ENCODE measurements at regions not wholly inside any gene's neighbourhood (a gene's known extent, or its start where the extent isn't known, plus 50 kb on each side); places are given as distances from the start of the nearest gene placed in this dataset.

DNA sequence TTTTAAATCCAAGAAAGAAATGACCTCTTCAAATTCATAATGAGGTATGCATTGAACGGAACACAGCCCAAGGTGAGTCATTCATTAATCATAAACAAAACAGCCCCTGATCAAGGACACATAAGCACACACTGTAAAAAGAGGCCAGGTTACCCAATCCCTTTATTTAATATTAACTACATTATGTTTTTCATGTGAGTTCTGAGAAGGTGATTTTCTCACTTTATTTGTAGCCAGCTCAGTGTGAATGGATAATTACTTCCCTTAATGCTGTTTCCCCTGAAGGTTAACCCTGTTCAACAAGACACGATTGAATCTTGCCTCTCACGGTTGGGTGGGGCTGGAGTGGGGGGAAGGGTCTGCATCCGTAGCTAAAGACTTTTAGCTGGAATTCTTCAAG lies 257.3 kb upstream of the SALL1 start:
- H3K9me3 Mint-ChIP-seq = peaks cover 0 to 15% (median 5%) of the 10 kb centered on the region in 6 donors
- H3K4me1 Mint-ChIP-seq = no peaks in the 10 kb centered on the region
- no peak overlapping the region for H3K4me3 Mint-ChIP-seq
- H3K27ac Mint-ChIP-seq = no peak overlapping the region
- DNase-seq = no peak
- H3K36me3 Mint-ChIP-seq = no peaks in the 10 kb centered on the region
- peaks cover 0 to 2% (median 2%) of the 10 kb centered on the region in 3 donors for H3K27me3 Mint-ChIP-seq (ENCODE audit: low read depth in 3 of 3)

DNA sequence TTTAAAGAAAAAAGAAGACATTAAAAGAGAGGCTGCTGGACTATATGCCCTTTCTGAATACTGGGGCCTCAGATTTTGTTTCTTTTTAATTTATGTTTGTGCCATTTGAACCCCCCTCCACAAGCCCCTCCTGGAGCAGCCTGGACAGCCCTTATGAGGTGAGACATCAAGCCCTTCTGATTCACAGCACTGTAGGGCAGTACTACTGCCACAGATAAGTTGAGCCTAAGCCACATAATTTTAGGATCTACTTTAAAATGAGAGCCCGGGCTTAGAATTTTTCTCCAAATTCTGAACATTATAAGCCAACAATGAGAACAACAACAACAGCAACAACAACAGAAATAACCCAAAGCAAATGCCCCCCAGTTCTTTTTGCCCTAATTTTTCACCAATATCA lies 256.9 kb upstream of the SALL1 start:
- DNase-seq = no peak
- Mint-ChIP-seq H3K4me1 (no peaks in the 10 kb centered on the region), H3K36me3 (no peaks in the 10 kb centered on the region), H3K27me3 (ENCODE audit: low read depth in 3 of 3) (peaks cover 0 to 2% (median 2%) of the 10 kb centered on the region in 3 donors), H3K4me3 (no peak overlapping the region), H3K9me3 (peaks cover 0 to 15% (median 5%) of the 10 kb centered on the region in 6 donors), H3K27ac (no peak overlapping the region)

DNA sequence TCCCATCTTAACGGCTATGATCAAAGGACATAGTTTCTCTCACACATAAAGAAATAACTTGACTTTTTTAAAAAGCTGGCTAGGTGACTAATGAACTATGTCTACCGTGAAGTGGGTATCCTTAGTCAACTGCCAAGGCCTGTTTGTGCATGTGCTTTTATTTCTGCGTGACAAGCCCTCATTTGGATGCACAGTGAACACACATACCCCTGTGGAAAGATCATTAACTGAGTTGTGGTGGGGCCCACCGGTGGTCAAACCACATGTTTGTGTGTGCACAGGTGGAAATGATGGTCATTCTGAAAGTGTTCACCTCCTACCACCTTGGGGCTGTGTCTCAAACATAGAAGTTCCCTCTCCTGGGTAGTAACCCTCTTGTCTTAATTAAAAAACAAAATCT lies 256.1 kb upstream of the SALL1 start:
- Mint-ChIP-seq H3K4me1 (no peaks in the 10 kb centered on the region), H3K36me3 (no peaks in the 10 kb centered on the region), H3K27me3 (ENCODE audit: low read depth in 3 of 3) (peaks cover 0 to 2% (median 2%) of the 10 kb centered on the region in 3 donors), H3K9me3 (peaks cover 0 to 15% (median 5%) of the 10 kb centered on the region in 6 donors), H3K4me3 (no peak overlapping the region), H3K27ac (no peak overlapping the region)
- no peak for DNase-seq

DNA sequence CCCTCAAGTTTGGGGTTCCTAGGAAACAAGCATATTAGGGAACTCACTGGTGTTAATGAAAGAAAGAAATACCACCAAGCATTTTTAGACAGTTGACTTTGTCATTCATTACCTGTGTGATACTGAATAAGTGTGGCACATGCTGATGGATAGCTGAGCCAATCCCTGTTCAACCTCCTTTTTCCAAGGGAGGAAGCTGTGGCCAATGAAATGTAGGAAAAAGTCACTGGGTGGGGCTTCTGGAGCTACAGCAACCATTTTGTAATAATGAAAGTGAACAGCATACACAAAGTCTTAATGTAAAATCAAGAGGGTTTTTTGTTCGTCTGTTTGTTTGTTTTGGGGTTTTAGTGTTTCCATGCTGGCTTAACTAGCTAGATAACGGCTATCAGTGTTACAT lies 254.3 kb upstream of the SALL1 start:
- DNase-seq = no peak
- Mint-ChIP-seq H3K36me3 (no peaks in the 10 kb centered on the region), H3K27me3 (ENCODE audit: low read depth in 3 of 3) (peaks cover 0 to 2% (median 0%) of the 10 kb centered on the region in 3 donors), H3K4me1 (no peaks in the 10 kb centered on the region), H3K4me3 (no peak overlapping the region), H3K27ac (no peak overlapping the region), H3K9me3 (peaks cover 0 to 15% (median 6%) of the 10 kb centered on the region in 6 donors)

DNA sequence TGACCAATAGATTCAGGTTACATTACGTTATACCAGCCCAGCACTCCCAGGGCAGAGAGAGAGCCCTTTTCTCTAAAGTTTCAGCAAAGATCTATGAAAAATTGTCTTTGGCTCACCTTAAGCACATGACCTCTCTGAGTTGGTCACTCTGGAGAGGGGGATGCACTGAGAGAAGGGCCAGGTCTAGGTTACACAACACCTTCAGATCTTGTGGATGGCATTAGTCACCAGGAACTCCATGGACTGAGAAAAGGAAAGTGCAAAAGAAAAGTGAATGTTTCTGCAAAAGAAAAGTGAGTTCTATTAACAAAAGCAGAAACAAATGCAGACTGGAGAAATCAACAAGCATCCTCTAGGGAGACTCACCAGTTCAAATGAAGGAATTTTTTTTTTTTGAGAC lies 253.3 kb upstream of the SALL1 start:
- no peaks in the 10 kb centered on the region for H3K36me3 Mint-ChIP-seq
- peaks cover 0 to 14% (median 6%) of the 10 kb centered on the region in 6 donors for H3K9me3 Mint-ChIP-seq
- H3K27me3 Mint-ChIP-seq (ENCODE audit: low read depth in 3 of 3) = peaks cover 0 to 2% (median 0%) of the 10 kb centered on the region in 3 donors
- DNase-seq = no peak
- no peak overlapping the region for H3K27ac Mint-ChIP-seq
- H3K4me3 Mint-ChIP-seq = no peak overlapping the region
- H3K4me1 Mint-ChIP-seq = no peaks in the 10 kb centered on the region

DNA sequence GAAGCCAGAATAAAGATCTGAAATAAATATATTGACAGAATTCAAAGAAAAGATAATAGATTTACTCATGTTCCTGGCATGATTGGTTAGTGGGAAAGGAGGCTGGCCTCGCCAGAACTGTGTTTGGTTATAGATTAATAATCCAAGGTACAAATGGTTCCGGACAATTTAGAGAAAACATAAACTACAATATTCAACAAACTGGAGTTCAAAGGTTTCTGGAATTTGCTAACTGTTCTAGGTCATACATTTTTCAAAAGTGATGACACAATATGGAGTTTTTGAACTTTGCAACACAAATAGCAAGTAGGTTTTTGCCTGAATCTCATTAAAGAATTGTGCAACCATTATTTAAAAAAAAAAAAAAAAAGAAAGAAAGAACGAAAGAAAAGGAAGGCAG lies 251.7 kb upstream of the SALL1 start:
- DNase-seq = no peak
- Mint-ChIP-seq H3K27ac (no peak overlapping the region), H3K36me3 (no peaks in the 10 kb centered on the region), H3K9me3 (peaks cover 0 to 20% (median 4%) of the 10 kb centered on the region in 6 donors), H3K27me3 (ENCODE audit: low read depth in 3 of 3) (no peaks in the 10 kb centered on the region), H3K4me3 (no peak overlapping the region), H3K4me1 (no peaks in the 10 kb centered on the region)

DNA sequence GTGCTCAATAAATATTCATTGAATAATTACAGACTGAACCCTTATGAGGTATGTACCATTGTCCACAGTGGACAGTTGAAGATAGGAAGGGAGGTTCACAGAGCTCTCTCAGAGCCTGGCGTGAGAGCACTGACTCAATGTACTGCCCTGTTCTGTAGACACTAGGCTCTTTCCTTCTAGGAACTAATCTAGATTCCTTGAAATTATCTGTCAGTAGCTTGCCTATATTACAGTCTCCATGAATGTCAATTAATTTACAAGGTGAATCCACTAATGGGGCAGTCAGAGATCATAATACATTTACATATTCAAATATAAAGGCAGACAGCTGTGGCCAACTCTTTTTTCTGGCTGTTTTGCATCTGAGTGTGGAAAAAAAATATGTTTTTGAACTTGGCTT lies 251.2 kb upstream of the SALL1 start:
- no peaks in the 10 kb centered on the region for H3K27me3 Mint-ChIP-seq (ENCODE audit: low read depth in 3 of 3)
- no peak overlapping the region for H3K27ac Mint-ChIP-seq
- no peak overlapping the region for H3K4me3 Mint-ChIP-seq
- H3K4me1 Mint-ChIP-seq = no peaks in the 10 kb centered on the region
- H3K9me3 Mint-ChIP-seq = peaks cover 0 to 22% (median 4%) of the 10 kb centered on the region in 6 donors
- H3K36me3 Mint-ChIP-seq = no peaks in the 10 kb centered on the region
- DNase-seq = no peak

DNA sequence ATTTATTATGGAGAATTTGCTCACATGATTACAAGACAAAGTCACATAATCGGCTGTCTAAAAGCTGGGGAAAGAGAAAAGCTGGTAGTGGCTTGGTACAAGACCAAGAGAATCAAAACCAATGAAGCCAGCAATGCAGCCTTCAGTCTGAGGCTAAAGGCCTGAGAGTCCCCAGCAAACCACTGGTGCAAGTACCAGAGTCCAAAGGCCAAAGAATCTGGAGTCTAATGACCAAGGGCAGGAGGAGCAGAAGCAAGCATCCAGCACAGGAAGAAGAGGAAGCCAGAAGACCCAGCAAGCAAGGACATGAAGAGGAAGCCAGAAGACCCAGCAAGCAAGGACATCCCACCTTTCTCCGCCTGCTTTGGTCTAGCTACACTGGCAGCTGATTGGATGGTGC lies 250.6 kb upstream of the SALL1 start:
- no peak for DNase-seq
- H3K27me3 Mint-ChIP-seq (ENCODE audit: low read depth in 3 of 3) = no peaks in the 10 kb centered on the region
- H3K4me1 Mint-ChIP-seq = no peaks in the 10 kb centered on the region
- H3K9me3 Mint-ChIP-seq = peaks cover 0 to 22% (median 3%) of the 10 kb centered on the region in 6 donors
- H3K4me3 Mint-ChIP-seq = no peak overlapping the region
- H3K27ac Mint-ChIP-seq = no peak overlapping the region
- H3K36me3 Mint-ChIP-seq = no peaks in the 10 kb centered on the region

DNA sequence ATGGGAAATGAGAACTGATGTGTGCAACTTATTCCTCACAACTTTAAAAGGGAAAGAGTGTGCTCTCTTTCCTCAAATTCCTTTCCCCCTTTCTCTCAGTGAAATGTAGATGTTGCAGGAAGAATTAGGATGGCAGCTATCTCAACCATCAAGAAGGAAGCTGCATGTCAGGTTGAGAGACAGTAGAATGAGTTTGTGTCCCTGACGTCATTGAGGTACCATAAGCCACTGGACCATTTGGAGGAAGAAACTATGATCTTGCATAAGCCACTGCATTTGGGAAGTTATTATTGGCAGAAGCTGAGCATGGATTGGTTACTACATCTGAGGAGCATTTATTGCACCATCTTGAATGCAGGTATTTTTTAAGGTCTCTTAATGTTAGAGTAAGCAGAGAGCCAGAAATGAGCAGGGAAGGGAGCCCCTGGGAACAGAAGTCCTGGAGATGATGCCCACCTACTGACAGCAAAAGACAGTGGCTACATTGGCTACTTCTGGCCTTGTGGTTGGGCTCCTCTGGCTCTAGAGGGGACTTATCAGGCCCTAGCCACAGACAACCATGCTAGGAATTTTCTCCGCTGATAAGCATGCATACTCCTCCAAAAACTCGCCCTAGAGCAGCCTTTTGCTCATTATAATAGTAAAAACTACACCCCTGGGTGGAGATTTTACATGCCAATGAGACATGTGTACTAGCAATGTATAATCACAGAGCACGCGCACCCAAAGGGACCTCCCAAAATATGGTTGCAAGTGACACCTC lies 249.0 kb upstream of the SALL1 start:
- H3K9me3 Mint-ChIP-seq = peaks cover 0 to 22% (median 1%) of the 10 kb centered on the region in 6 donors
- no peak overlapping the region for H3K4me3 Mint-ChIP-seq
- DNase-seq = no peak
- no peaks in the 10 kb centered on the region for H3K36me3 Mint-ChIP-seq
- no peaks in the 10 kb centered on the region for H3K4me1 Mint-ChIP-seq
- no peak overlapping the region for H3K27ac Mint-ChIP-seq
- H3K27me3 Mint-ChIP-seq (ENCODE audit: low read depth in 3 of 3) = no peaks in the 10 kb centered on the region

DNA sequence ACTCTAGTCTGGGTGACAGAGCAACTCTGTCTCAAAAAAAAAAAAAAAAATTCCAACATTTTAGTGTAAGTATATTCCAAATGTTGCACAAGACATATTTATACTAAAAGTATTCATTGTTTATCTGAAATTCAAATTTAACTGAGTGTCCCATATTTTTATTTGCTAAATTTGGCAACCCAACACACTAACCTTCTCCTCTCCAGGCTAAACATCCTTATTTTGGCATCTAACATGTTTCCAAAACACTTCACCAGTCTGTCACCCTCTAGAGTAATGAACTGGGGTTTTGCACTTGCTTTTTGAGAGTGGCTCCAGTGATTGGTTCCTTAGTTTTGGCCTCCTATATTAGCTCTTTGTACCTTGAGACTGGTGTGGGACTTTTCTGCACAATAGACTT lies 243.4 kb upstream of the SALL1 start:
- DNase-seq = no peak
- no peak overlapping the region for H3K4me3 Mint-ChIP-seq

DNA sequence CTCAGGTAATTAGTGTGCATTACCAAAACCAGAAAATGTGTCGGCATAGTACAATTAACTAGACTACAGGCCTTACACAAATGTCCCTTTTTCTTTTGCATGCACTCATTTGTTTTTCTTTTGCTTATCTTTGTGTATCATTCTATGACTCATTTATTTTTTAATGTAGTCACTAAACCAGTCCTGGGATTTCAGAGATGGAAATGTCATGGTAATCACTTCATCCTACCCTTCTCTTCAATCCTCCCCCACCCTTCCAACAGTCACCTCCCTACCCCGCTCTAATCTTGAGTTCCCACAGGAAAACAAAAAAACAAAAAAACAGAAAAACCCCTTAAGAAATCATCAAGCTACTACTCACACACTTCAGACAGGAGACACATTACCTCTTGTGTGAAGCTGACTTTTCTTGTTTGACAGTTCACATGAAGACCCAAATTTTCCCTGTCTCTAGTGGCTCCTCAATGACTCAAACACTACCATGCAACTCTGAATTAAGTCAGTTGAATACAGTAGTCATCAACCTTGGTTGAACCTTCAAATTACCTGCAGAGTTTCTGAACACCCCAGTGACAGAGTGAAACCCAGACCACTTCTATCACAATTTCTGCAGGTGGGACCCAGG lies 242.4 kb upstream of the SALL1 start:
- Mint-ChIP-seq H3K4me3 (no peak overlapping the region), H3K36me3 (no peaks in the 10 kb centered on the region), H3K4me1 (no peaks in the 10 kb centered on the region), H3K27ac (no peak overlapping the region), H3K27me3 (ENCODE audit: low read depth in 3 of 3) (peaks cover 0 to 1% (median 0%) of the 10 kb centered on the region in 3 donors), H3K9me3 (peaks cover 0 to 19% (median 3%) of the 10 kb centered on the region in 6 donors)
- no peak for DNase-seq

More for the DNA sequence above, 243.4 kb upstream of the SALL1 start:
- no peaks in the 10 kb centered on the region for H3K36me3 Mint-ChIP-seq
- no peaks in the 10 kb centered on the region for H3K27me3 Mint-ChIP-seq (ENCODE audit: low read depth in 3 of 3)
- no peak overlapping the region for H3K27ac Mint-ChIP-seq
- H3K9me3 Mint-ChIP-seq = peaks cover 0 to 13% (median 4%) of the 10 kb centered on the region in 6 donors
- H3K4me1 Mint-ChIP-seq = no peaks in the 10 kb centered on the region

DNA sequence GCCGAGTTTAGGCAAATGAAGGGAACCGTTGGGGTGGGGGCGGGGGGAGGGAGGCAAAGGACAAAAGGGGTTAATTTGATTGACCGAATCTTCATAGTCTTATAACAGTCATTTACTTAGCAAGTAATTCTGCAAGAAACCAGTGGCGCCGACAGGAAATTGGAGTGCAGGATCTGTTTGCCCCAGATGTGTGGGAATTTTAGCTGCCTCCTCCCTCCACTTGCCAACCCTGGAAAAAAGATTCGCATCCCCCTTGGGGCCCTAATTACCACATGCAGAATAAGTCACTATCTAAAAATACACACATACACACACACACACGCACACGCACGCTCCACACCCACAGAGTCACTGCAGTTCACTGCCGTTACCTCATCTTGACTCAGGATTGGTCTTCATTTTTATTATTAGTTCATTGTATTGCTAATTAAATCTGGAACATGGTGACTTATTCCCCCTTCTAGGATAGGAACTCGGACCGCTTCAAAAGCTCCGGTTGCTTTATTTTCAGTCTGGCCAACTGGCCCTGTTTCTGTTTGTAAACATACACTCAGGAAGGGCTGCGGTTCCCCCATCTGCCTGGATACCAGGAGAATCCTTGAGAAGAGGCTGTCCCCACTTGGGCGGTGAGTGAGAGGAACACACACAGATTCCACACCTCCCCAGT lies 241.6 kb upstream of the SALL1 start:
- Mint-ChIP-seq H3K9me3 (peaks cover 0 to 13% (median 3%) of the 10 kb centered on the region in 6 donors), H3K27me3 (ENCODE audit: low read depth in 3 of 3) (peaks cover 0 to 1% (median 0%) of the 10 kb centered on the region in 3 donors), H3K4me1 (no peaks in the 10 kb centered on the region), H3K36me3 (no peaks in the 10 kb centered on the region), H3K27ac (no peak overlapping the region), H3K4me3 (no peak overlapping the region)
- no peak for DNase-seq

DNA sequence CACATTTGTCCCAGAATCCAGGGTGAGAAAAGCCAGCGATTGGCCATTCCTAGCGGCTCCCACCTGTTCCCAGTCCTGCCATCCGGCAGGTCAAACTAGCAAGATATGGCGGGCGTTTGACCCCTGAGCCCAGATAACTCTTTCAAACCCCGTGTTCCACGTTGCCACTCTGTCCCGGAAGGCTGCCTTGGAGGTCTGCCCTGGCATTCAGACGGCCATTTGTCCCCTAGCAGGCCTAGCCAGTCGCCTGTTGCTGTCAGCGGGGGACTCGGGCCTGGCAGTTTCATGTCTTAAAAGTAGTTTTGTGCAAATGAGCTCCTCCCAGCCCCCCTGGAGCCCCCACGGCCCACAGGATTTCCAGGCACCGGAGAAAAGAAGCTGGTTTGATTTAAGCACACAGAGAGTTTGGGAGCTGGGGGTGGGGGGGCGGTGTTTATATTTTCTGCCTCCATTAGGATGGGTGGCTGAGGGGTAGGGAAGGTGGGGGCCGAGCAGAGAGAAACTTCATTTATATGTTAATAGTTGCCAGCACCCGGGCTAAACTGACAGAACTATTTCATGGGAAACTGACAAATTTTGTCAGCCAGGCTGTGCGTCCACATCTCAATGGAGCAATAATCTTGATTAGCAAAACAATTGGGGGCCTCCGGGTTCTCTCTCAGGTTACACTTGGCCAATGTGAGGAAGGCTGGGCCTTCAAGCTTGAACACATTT lies 240.9 kb upstream of the SALL1 start:
- Mint-ChIP-seq H3K36me3 (no peaks in the 10 kb centered on the region), H3K27ac (no peak overlapping the region), H3K9me3 (peaks cover 0 to 12% (median 3%) of the 10 kb centered on the region in 6 donors), H3K4me1 (no peaks in the 10 kb centered on the region), H3K27me3 (ENCODE audit: low read depth in 3 of 3) (peaks cover 0 to 1% (median 0%) of the 10 kb centered on the region in 3 donors), H3K4me3 (no peak overlapping the region)
- no peak for DNase-seq

DNA sequence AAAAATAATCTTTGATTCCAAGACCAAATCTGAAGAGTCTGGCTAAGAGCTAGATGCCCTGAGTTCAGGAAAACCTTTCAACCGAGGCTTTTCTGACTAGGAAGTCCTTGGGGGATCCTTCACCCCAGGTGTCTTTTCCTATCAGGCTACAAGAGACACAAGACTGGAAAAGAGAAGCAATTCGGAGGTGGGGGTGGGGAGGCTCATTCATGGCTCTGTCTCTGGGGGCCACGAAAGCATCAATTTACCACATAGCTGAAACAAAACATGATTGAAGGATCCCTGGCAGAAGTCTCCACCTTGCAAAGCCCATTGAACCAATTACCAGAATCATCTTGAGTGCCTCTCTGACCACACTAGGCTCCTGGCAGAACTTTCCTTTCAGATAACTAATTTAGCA lies 239.8 kb upstream of the SALL1 start:
- H3K4me3 Mint-ChIP-seq = no peak overlapping the region
- H3K27ac Mint-ChIP-seq = no peak overlapping the region
- peaks cover 0 to 1% (median 0%) of the 10 kb centered on the region in 3 donors for H3K27me3 Mint-ChIP-seq (ENCODE audit: low read depth in 3 of 3)
- no peaks in the 10 kb centered on the region for H3K4me1 Mint-ChIP-seq
- no peak for DNase-seq
- peaks cover 0 to 17% (median 3%) of the 10 kb centered on the region in 6 donors for H3K9me3 Mint-ChIP-seq
- no peaks in the 10 kb centered on the region for H3K36me3 Mint-ChIP-seq

All from immature natural killer cell (primary cell).